Ovary (tissue), 3 donors: ENCODE measurements at regions not wholly inside any gene's neighbourhood (a gene's known extent, or its start where the extent isn't known, plus 50 kb on each side); places are given as distances from the start of the nearest gene placed in this dataset.

Source experiments
- CTCF ChIP-seq, 3 donors: fragments of 450-650 bp in 2 of 3; fragments of 200-600 bp in 1 of 3; IDR thresholded peaks; one replicate each; pipeline versions ENCODE4 v1.5.1 to v1.8.0; 2016 to 2022; ENCODE audit warnings: antibody characterized with exemption in 3 of 3, mild to moderate bottlenecking in 1 of 3
- EP300 ChIP-seq: sonication (generic); formaldehyde crosslinking; IDR thresholded peaks from one replicate; pipeline ENCODE4 v1.6.1; 2017; ENCODE audit warnings: antibody characterized with exemption
- POLR2A ChIP-seq: fragments of 450-650 bp; IDR thresholded peaks from one replicate; pipeline ENCODE4 v1.6.1; 2017; ENCODE audit warnings: antibody characterized with exemption, mild to moderate bottlenecking, moderate library complexity
- donor health status: DM: no; HTN: no; CAD: no.

DNA sequence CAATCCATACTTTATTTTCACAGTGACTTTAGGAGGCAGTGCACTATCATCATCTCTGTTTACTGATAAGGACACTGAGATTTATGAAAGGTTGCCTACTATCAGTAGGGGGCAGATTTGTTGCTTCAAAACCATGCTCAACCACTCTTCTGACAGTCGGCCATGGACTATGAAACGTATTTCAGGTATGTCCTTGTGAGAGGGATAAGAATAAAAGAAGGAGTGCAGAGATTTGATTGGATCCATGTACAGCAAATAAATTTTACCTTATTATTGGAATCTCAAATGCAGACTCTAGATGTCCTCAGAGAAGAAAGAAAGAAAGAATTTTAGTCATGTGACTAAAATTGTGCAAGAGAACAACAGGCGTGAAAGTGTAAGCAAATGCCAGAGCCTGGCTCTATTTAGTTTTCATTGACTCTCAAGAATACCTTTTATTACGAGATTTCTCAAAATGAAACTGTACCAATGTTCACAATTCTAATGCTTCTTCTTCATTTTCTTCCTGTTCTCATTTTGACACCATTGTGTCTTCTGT lies 296.6 kb upstream of the RASA1 start:
- TF ChIP-seq CTCF (IDR thresholded peaks at IDR 0.05), result no peak
- no peak for TF ChIP-seq POLR2A
- TF ChIP-seq EP300, result no peak
